ENCODE measurements at regions not wholly inside any gene's neighbourhood (a gene's known extent, or its start where the extent isn't known, plus 50 kb on each side); places are given as distances from the start of the nearest gene placed in this dataset.

- TF ChIP-seq CTCF (IDR thresholded peaks at IDR 0.05) (no peak), MAX (IDR thresholded peaks at IDR 0.05; ENCODE audit: low read depth) (no peak)
These were observed 205.3 kb downstream of the CHRM2 start (continued) for GRCh38 chr7:137073571-137074325.
